HCT116 (cell line): ENCODE measurements at regions not wholly inside any gene's neighbourhood (a gene's known extent, or its start where the extent isn't known, plus 50 kb on each side); places are given as distances from the start of the nearest gene placed in this dataset.

Experiments used
- ATAC-seq: fragments of 200-7000 bp; cut with Tn5 transposase; 2 replicates; pipeline ENCODE4 v1.9.1; 2020; ENCODE audit warnings: mild to moderate bottlenecking, moderate library complexity
- BruUV-seq: library from RNA; stranded (reverse); fragments of 400-500 nt; replicated peaks from 2 replicates; lab custom pipeline; 2021; lab: Mats Ljungman, UMichigan
- CTCF ChIA-PET: fragments of 300-600 bp; sonication (Branson Sonifier 250); formaldehyde crosslinking; loops from one replicate; lab custom pipeline; 2021; ENCODE audit warnings: antibody characterized with exemption; lab: Charles Lee
- POLR2A ChIA-PET: fragments of 300-600, 350-600 bp; sonication (Branson Sonifier 250); formaldehyde crosslinking; loops from one replicate; lab custom pipeline; 2021; ENCODE audit warnings: antibody characterized with exemption; lab: Charles Lee
- RAD21 ChIA-PET, 2 experiments: fragments of 300-600 bp; sonication (Branson Sonifier 250); formaldehyde crosslinking; loops; one replicate each; lab custom pipeline; 2023; ENCODE audit warnings: low total read pairs in 2 of 2; ENCODE audit not compliant: uncharacterized antibody in 2 of 2, unreplicated experiment in 2 of 2, low non-redundant PET in 1 of 2; lab: Charles Lee
- DNase-seq: peaks from one replicate; pipeline ENCODE4 v3.0.0-alpha.2; 2010; ENCODE audit warnings: low read depth, low spot score
- H2AFZ ChIP-seq: fragments of 200-600 bp; shearing (Covaris generic), sonication (generic); 2 replicates; pipeline ENCODE4 v1.6.1; 2017; ENCODE audit warnings: low read depth, mixed run types, mixed read lengths, antibody characterized with exemption, low read length; ENCODE audit not compliant: poor library complexity, severe bottlenecking
- H3K27ac ChIP-seq: 2 replicates; pipeline ENCODE4 v1.5.1; 2012; ENCODE audit warnings: low read depth, low read length
- H3K27me3 ChIP-seq: fragments of 200-600 bp; sonication (generic); 2 replicates; pipeline ENCODE4 v1.6.1; 2016; ENCODE audit warnings: mixed run types, low read length, mixed read lengths; ENCODE audit not compliant: insufficient read depth
- H3K36me3 ChIP-seq, 2 experiments: fragments of 200-500 bp in 1 of 2; fragments of 200-600 bp in 1 of 2; sonication (Bioruptor generic) in 1 of 2; sonication (generic) in 1 of 2; 2 replicates each; pipeline versions ENCODE4 v1.5.1 to v1.6.1; 2014 to 2016; ENCODE audit warnings: low read length in 2 of 2, inconsistent platforms in 1 of 2, mixed read lengths in 1 of 2, mixed run types in 1 of 2; ENCODE audit not compliant: insufficient read depth in 2 of 2, control insufficient read depth in 1 of 2
- H3K4me1 ChIP-seq, 2 experiments: fragments of 200-600 bp in 1 of 2; sonication (generic) in 1 of 2; 2 replicates each; pipeline versions ENCODE4 v1.5.1 to v1.6.1; 2012 to 2017; ENCODE audit warnings: low read length in 2 of 2, inconsistent platforms in 1 of 2, mild to moderate bottlenecking in 1 of 2, mixed read lengths in 1 of 2, mixed run types in 1 of 2, moderate library complexity in 1 of 2; ENCODE audit not compliant: insufficient read depth in 2 of 2, control insufficient read depth in 1 of 2
- H3K4me2 ChIP-seq: fragments of 200-600 bp; sonication (generic); 2 replicates; pipeline ENCODE4 v1.6.1; 2017; ENCODE audit warnings: mixed run types, low read length, mixed read lengths
- H3K4me3 ChIP-seq, 2 experiments: fragments of 200-600 bp in 1 of 2; sonication (generic) in 1 of 2; replicated peaks in 1 of 2; 2 replicates each; pipeline ENCODE4 v1.5.1; 2011 to 2016; ENCODE audit warnings: low read length in 2 of 2, control low read depth in 1 of 2, low read depth in 1 of 2, mild to moderate bottlenecking in 1 of 2, mixed read lengths in 1 of 2, mixed run types in 1 of 2
- H3K79me2 ChIP-seq: fragments of 200-600 bp; sonication (generic); 2 replicates; pipeline ENCODE4 v1.6.1; 2017; ENCODE audit warnings: mild to moderate bottlenecking, mixed run types, low read length, moderate library complexity, mixed read lengths; ENCODE audit not compliant: insufficient read depth
- H3K9ac ChIP-seq: fragments of 200-600 bp; sonication (generic); 2 replicates; pipeline ENCODE4 v1.6.1; 2016; ENCODE audit warnings: low read length, mixed read lengths
- H3K9me2 ChIP-seq: fragments of 200-600 bp; sonication (generic), shearing (Covaris generic); 2 replicates; pipeline ENCODE4 v1.6.1; 2017; ENCODE audit warnings: mixed run types, mild to moderate bottlenecking, moderate library complexity; ENCODE audit not compliant: insufficient read depth
- H3K9me3 ChIP-seq, 2 experiments: fragments of 200-500 bp in 1 of 2; fragments of 200-600 bp in 1 of 2; sonication (Bioruptor generic) in 1 of 2; sonication (generic) in 1 of 2; 2 replicates each; pipeline ENCODE4 v1.6.1; 2014 to 2017; ENCODE audit warnings: low read length in 2 of 2, mixed read lengths in 2 of 2, inconsistent platforms in 1 of 2, low read depth in 1 of 2, mild to moderate bottlenecking in 1 of 2, mixed run types in 1 of 2, moderate library complexity in 1 of 2; ENCODE audit not compliant: control insufficient read depth in 1 of 2, insufficient read depth in 1 of 2
- H4K20me1 ChIP-seq: fragments of 200-600 bp; sonication (generic), shearing (Covaris generic); 2 replicates; pipeline ENCODE4 v1.6.1; 2017; ENCODE audit warnings: mixed run types, mild to moderate bottlenecking, moderate library complexity; ENCODE audit not compliant: insufficient read depth
- CEBPB ChIP-seq: IDR thresholded peaks from 2 replicates; pipeline ENCODE4 v1.6.1; 2012; ENCODE audit warnings: low read depth
- CTCF ChIP-seq, 3 experiments: fragments of 200-600 bp in 1 of 3; sonication (generic) in 1 of 3; IDR thresholded peaks in 2 of 3; conservative IDR thresholded peaks in 1 of 3; 2 replicates each; pipeline ENCODE4 v1.5.1; 2012 to 2017; ENCODE audit warnings: low read depth in 2 of 3, low read length in 2 of 3, antibody characterized with exemption in 1 of 3, borderline replicate concordance in 1 of 3, control low read depth in 1 of 3, mild to moderate bottlenecking in 1 of 3, mixed read lengths in 1 of 3, mixed run types in 1 of 3, moderate library complexity in 1 of 3; ENCODE audit not compliant: insufficient read depth in 1 of 3
- EZH2phosphoT487 ChIP-seq: fragments of 200-600 bp; IDR thresholded peaks from 2 replicates; pipeline ENCODE4 v1.6.1; 2018; ENCODE audit warnings: antibody characterized with exemption, borderline replicate concordance
- FOSL1 ChIP-seq: IDR thresholded peaks from 2 replicates; pipeline ENCODE4 v1.6.1; 2012; ENCODE audit warnings: low read depth
- JUND ChIP-seq: IDR thresholded peaks from 2 replicates; pipeline ENCODE4 v1.6.1; 2012
- MAX ChIP-seq: IDR thresholded peaks from 2 replicates; pipeline ENCODE4 v1.6.1; 2012
- TCF7L2 ChIP-seq: IDR thresholded peaks from 2 replicates; pipeline ENCODE4 v1.7.0; 2011; ENCODE audit warnings: borderline replicate concordance, inconsistent platforms; ENCODE audit not compliant: insufficient read depth, insufficient read length; ENCODE audit errors: extremely low read depth
- ZBTB33 ChIP-seq: IDR thresholded peaks from 2 replicates; pipeline ENCODE4 v1.6.1; 2011; ENCODE audit warnings: mild to moderate bottlenecking, low read length, moderate library complexity; ENCODE audit not compliant: insufficient replicate concordance; ENCODE audit errors: extremely low read depth
- ZNF274 ChIP-seq: fragments of 200-500 bp; sonication (Bioruptor generic); IDR thresholded peaks from 2 replicates; pipeline ENCODE4 v1.6.1; 2014; ENCODE audit warnings: mild to moderate bottlenecking, low read depth, low read length, inconsistent platforms
- intact Hi-C: fragments of 100-400 bp; cut with micrococcal nuclease; formaldehyde crosslinking; loops from 2 replicates; pipeline ENCODE4 v1.10.0; 2022

- Histone ChIP-seq H3K79me2 (no peaks in the 10 kb centered on the region), H3K27me3 (no peaks in the 10 kb centered on the region), H3K4me2 (no peak overlapping the region), H3K9ac (no peak overlapping the region), H2AFZ (no peak overlapping the region), H3K4me1 (no peaks in the 10 kb centered on the region), H3K27ac (no peak overlapping the region), H3K9me2 (no peaks in the 10 kb centered on the region), H3K36me3 (no peaks in the 10 kb centered on the region), H3K9me3 (0 out of 4 replicates have a peak, but pooled peaks cover 0 to 5% of the 10 kb centered on the region in 2 experiments), H3K4me3 (no peak overlapping the region), H4K20me1 (no peaks in the 10 kb centered on the region)
- ChIA-PET POLR2A (no interaction called here), CTCF (no interaction called here), RAD21 (no interaction called here)
- BruUV-seq, result no TSS peak
- no peak for ATAC-seq
- intact Hi-C loops, result no loop called here
- TF ChIP-seq ZBTB33, result no peak
- TF ChIP-seq JUND, result no peak
- no peak for TF ChIP-seq CEBPB
- no peak for DNase-seq
These were observed 505.1 kb downstream of the CETN3 start for GRCh38 chr5:89904442-89904841.

- no peaks in the 10 kb centered on the region for H3K4me1 ChIP-seq
- H3K9me3 ChIP-seq, result 0 out of 4 replicates have a peak, but pooled peaks cover 0 to 5% of the 10 kb centered on the region in 2 experiments
- no peaks in the 10 kb centered on the region for H3K9me2 ChIP-seq
- intact Hi-C loops, result no loop called here
- no peak overlapping the region for H3K4me3 ChIP-seq
- no peak overlapping the region for H2AFZ ChIP-seq
- ChIA-PET POLR2A (no interaction called here), RAD21 (no interaction called here), CTCF (no interaction called here)
- DNase-seq (no peak), ATAC-seq (no peak)
- no peaks in the 10 kb centered on the region for H4K20me1 ChIP-seq
- H3K27ac ChIP-seq, result no peak overlapping the region
- H3K4me2 ChIP-seq, result no peak overlapping the region
- no peaks in the 10 kb centered on the region for H3K36me3 ChIP-seq
- no peaks in the 10 kb centered on the region for H3K79me2 ChIP-seq
- BruUV-seq, result no TSS peak
- TF ChIP-seq EZH2phosphoT487, result no peak
- TF ChIP-seq MAX, result no peak
- no peak for TF ChIP-seq ZNF274
- no peak for TF ChIP-seq FOSL1
- TF ChIP-seq CTCF (IDR thresholded peaks at IDR 0.05 in 2 of 3, conservative IDR thresholded peaks at IDR 0.05 in 1 of 3; ENCODE audit: borderline replicate concordance in 1 of 3, insufficient read depth in 1 of 3, low read depth in 2 of 3, low read length in 2 of 3), result no peak
- TF ChIP-seq TCF7L2, result no peak
- TF ChIP-seq ZBTB33, result no peak
- no peak overlapping the region for H3K9ac ChIP-seq
- H3K27me3 ChIP-seq, result no peaks in the 10 kb centered on the region
These were observed 507.6 kb downstream of the CETN3 start for GRCh38 chr5:89901983-89902382.
